C4-2B (cell line): ENCODE measurements at regions not wholly inside any gene's neighbourhood (a gene's known extent, or its start where the extent isn't known, plus 50 kb on each side); places are given as distances from the start of the nearest gene placed in this dataset.

Source experiments
- CTCF ChIP-seq: fragments of 450-650 bp; conservative IDR thresholded peaks from 2 replicates; pipeline ENCODE4 v1.5.1; 2017; ENCODE audit warnings: mild to moderate bottlenecking
- ZFX ChIP-seq: fragments of 450-650 bp; IDR thresholded peaks from 2 replicates; pipeline ENCODE4 v1.6.1; 2017

DNA sequence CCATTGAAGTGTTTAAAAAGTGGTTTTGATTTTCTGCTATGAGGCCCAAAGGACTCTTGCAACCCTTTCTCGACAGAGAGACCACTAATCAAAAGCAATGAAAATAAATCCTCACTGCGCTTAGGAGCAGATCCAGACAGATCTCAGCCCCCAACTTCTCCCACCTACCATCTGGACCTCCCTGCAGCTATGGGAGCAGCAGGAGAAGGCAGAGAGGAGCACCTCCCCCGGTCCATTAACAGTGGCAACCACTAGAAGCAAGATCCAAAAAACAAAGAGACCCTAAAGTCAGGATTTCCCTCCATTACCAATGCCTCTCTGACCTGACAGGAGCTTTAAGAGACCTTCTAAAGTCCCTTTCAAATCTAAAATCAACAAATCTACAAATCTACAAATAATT is 99.0 kb upstream of the LSM8 start:
- TF ChIP-seq CTCF (no peak), ZFX (no peak)
